HL-60 (cell line): ENCODE measurements at regions not wholly inside any gene's neighbourhood (a gene's known extent, or its start where the extent isn't known, plus 50 kb on each side); places are given as distances from the start of the nearest gene placed in this dataset.

Source experiments
- DNase-seq, 2 experiments: peaks; one replicate each; pipeline ENCODE4 v3.0.0-alpha.2; 2010 to 2020; ENCODE audit warnings: low read depth in 1 of 2, low spot score in 1 of 2
- H3K27ac ChIP-seq: fragments of 250-450 bp; sonication (Bioruptor Pico); replicated peaks from 2 replicates; pipeline ENCODE4 v1.5.1; 2020; ENCODE audit warnings: mild to moderate bottlenecking, moderate library complexity
- H3K27me3 ChIP-seq: fragments of 250-450 bp; sonication (Bioruptor Pico); 2 replicates; pipeline ENCODE4 v1.5.1; 2021; ENCODE audit warnings: mild to moderate bottlenecking, moderate library complexity; ENCODE audit not compliant: insufficient read depth, poor library complexity, severe bottlenecking
- H3K4me3 ChIP-seq: replicated peaks from 2 replicates; pipeline ENCODE4 v1.5.1; 2011; ENCODE audit warnings: mild to moderate bottlenecking, control low read depth, low read length; ENCODE audit not compliant: insufficient read depth
- CTCF ChIP-seq: IDR thresholded peaks from one replicate; pipeline ENCODE4 v1.5.1; 2011; ENCODE audit warnings: low read length, control low read depth, inconsistent platforms; ENCODE audit not compliant: insufficient read depth
- GABPA ChIP-seq: IDR thresholded peaks from 2 replicates; pipeline ENCODE4 v1.6.1; 2012; ENCODE audit warnings: low read depth
- POLR2AphosphoS5 ChIP-seq: IDR thresholded peaks from 2 replicates; pipeline ENCODE4 v1.6.1; 2012; ENCODE audit warnings: low read depth
- REST ChIP-seq: IDR thresholded peaks from 2 replicates; pipeline ENCODE4 v1.6.1; 2012; ENCODE audit warnings: low read depth; ENCODE audit not compliant: insufficient replicate concordance
- SPI1 ChIP-seq: IDR thresholded peaks from 2 replicates; pipeline ENCODE4 v1.6.1; 2012; ENCODE audit warnings: low read depth, mild to moderate bottlenecking, borderline replicate concordance

GRCh38 chr7:51592842-51593599 is 276.4 kb upstream of the COBL start:
- DNase-seq, result no peak
- no peaks in the 10 kb centered on the region for H3K27me3 ChIP-seq
- no peak overlapping the region for H3K4me3 ChIP-seq
- TF ChIP-seq CTCF (no peak), SPI1 (no peak), POLR2AphosphoS5 (no peak), GABPA (no peak), REST (no peak)
- H3K27ac ChIP-seq, result no peak overlapping the region

GRCh38 chr7:51591223-51591622 is 274.6 kb upstream of the COBL start:
- H3K27ac ChIP-seq, result no peak overlapping the region
- DNase-seq, result no peak
- TF ChIP-seq SPI1 (no peak), CTCF (no peak)
- no peak overlapping the region for H3K4me3 ChIP-seq
- H3K27me3 ChIP-seq, result no peaks in the 10 kb centered on the region

- TF ChIP-seq GABPA (no peak), REST (no peak), SPI1 (no peak), POLR2AphosphoS5 (no peak)
- DNase-seq, result no peak
- no peak overlapping the region for H3K27ac ChIP-seq
These were observed 274.1 kb upstream of the COBL start for GRCh38 chr7:51590746-51591145.

GRCh38 chr7:51589111-51589510 is 272.5 kb upstream of the COBL start:
- Histone ChIP-seq H3K4me3 (no peak overlapping the region), H3K27ac (no peak overlapping the region), H3K27me3 (no peaks in the 10 kb centered on the region)
- TF ChIP-seq SPI1, result no peak
- no peak for TF ChIP-seq CTCF
- TF ChIP-seq REST, result no peak
- no peak for TF ChIP-seq POLR2AphosphoS5
- no peak for TF ChIP-seq GABPA
- DNase-seq, result no peak

More at GRCh38 chr7:51590746-51591145, 274.1 kb upstream of the COBL start:
- Histone ChIP-seq H3K4me3 (no peak overlapping the region), H3K27me3 (no peaks in the 10 kb centered on the region)
